OCI-LY7 (cell line): ENCODE measurements at regions not wholly inside any gene's neighbourhood (a gene's known extent, or its start where the extent isn't known, plus 50 kb on each side); places are given as distances from the start of the nearest gene placed in this dataset.

Source experiments
- EZH2phosphoT487 ChIP-seq: fragments of 200-600 bp; sonication (generic); IDR thresholded peaks from 2 replicates; pipeline ENCODE4 v1.6.1; 2018; ENCODE audit warnings: low read depth, borderline replicate concordance, mild to moderate bottlenecking, mixed run types, antibody characterized with exemption, low read length, moderate library complexity, mixed read lengths
- TF ChIP-seq, protein P1 (sequence below): fragments of 200-600 bp; sonication (generic); conservative IDR thresholded peaks from 2 replicates; pipeline ENCODE4 v1.5.1; 2014; ENCODE audit warnings: mild to moderate bottlenecking, antibody characterized with exemption, low read length, moderate library complexity, mixed read lengths

GRCh38 chr12:58665375-58665774 is 254.9 kb downstream of the LRIG3 start:
- TF ChIP-seq, protein P1, sequence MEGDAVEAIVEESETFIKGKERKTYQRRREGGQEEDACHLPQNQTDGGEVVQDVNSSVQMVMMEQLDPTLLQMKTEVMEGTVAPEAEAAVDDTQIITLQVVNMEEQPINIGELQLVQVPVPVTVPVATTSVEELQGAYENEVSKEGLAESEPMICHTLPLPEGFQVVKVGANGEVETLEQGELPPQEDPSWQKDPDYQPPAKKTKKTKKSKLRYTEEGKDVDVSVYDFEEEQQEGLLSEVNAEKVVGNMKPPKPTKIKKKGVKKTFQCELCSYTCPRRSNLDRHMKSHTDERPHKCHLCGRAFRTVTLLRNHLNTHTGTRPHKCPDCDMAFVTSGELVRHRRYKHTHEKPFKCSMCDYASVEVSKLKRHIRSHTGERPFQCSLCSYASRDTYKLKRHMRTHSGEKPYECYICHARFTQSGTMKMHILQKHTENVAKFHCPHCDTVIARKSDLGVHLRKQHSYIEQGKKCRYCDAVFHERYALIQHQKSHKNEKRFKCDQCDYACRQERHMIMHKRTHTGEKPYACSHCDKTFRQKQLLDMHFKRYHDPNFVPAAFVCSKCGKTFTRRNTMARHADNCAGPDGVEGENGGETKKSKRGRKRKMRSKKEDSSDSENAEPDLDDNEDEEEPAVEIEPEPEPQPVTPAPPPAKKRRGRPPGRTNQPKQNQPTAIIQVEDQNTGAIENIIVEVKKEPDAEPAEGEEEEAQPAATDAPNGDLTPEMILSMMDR, result no peak
- no peak for TF ChIP-seq EZH2phosphoT487
